H1 (cell line): ENCODE measurements at regions not wholly inside any gene's neighbourhood (a gene's known extent, or its start where the extent isn't known, plus 50 kb on each side); places are given as distances from the start of the nearest gene placed in this dataset.
A peak's percentile ranks its signal among the peaks of the same experiment; 100 is the strongest.

ENCODE experiments used
- CTCF ChIA-PET: fragments of 300-600 bp; sonication (Branson Sonifier 250); formaldehyde crosslinking; loops from one replicate; lab custom pipeline; 2021; ENCODE audit not compliant: partially characterized antibody; lab: Charles Lee
- POLR2A ChIA-PET: fragments of 300-600 bp; sonication (Branson Sonifier 250); formaldehyde crosslinking; loops from one replicate; lab custom pipeline; 2021; ENCODE audit warnings: inconsistent platforms; ENCODE audit not compliant: partially characterized antibody; lab: Charles Lee
- DNase-seq, 2 experiments: peaks; one replicate each; pipeline versions ENCODE4 v3.0.0 to v3.0.0-alpha.2; 2010 to 2022; ENCODE audit warnings: low spot score in 2 of 2, low read depth in 1 of 2, mixed read lengths in 1 of 2
- FAIRE-seq: peaks from 2 replicates; lab custom pipeline; 2011; peaks lifted over from hg19 to GRCh38; lab: Jason Lieb, UNC
- H2AFZ ChIP-seq: 2 replicates; pipeline ENCODE4 v1.8.1; 2012; ENCODE audit warnings: low read length, inconsistent platforms
- H2AK5ac ChIP-seq: 2 replicates; pipeline ENCODE4 v1.6.1; 2013; ENCODE audit warnings: low read depth, low read length
- H2BK120ac ChIP-seq: replicated peaks from 2 replicates; pipeline ENCODE3; 2013; ENCODE audit warnings: low read depth, low read length, inconsistent platforms
- H2BK12ac ChIP-seq: 2 replicates; pipeline ENCODE4 v1.6.1; 2013; ENCODE audit warnings: low read depth, low read length
- H2BK15ac ChIP-seq: 2 replicates; pipeline ENCODE4 v1.6.1; 2013; ENCODE audit warnings: low read length
- H2BK20ac ChIP-seq: 2 replicates; pipeline ENCODE4 v1.6.1; 2013; ENCODE audit warnings: low read length
- H2BK5ac ChIP-seq: 2 replicates; pipeline ENCODE4 v1.6.1; 2013; ENCODE audit warnings: low read depth, low read length
- H3K14ac ChIP-seq: 2 replicates; pipeline ENCODE4 v1.6.1; 2013; ENCODE audit warnings: inconsistent platforms; ENCODE audit not compliant: insufficient read length
- H3K18ac ChIP-seq: 2 replicates; pipeline ENCODE4 v1.6.1; 2013; ENCODE audit warnings: low read length; ENCODE audit errors: extremely low read depth
- H3K23ac ChIP-seq: 2 replicates; pipeline ENCODE4 v1.6.1; 2013; ENCODE audit warnings: inconsistent platforms; ENCODE audit not compliant: insufficient read length
- H3K23me2 ChIP-seq: 2 replicates; pipeline ENCODE4 v1.6.1; 2013; ENCODE audit warnings: low read depth, low read length
- H3K27ac ChIP-seq: 2 replicates; pipeline ENCODE4 v1.6.1; 2011; ENCODE audit warnings: low read depth, low read length, inconsistent platforms
- H3K27me3 ChIP-seq, 4 experiments: replicated peaks in 1 of 4; 1 replicate in 1 of 4; 2 replicates in 3 of 4; pipeline versions ENCODE4 v1.6.1 to v1.8.1; 2011 to 2013; ENCODE audit warnings: low read length in 3 of 4, mild to moderate bottlenecking in 3 of 4, inconsistent platforms in 2 of 4, mixed read lengths in 2 of 4, moderate library complexity in 1 of 4; ENCODE audit not compliant: control insufficient read depth in 3 of 4, insufficient read depth in 3 of 4; ENCODE audit errors: extremely low read depth in 1 of 4
- H3K36me3 ChIP-seq, 4 experiments: 2 replicates each; pipeline versions ENCODE4 v1.6.1 to v1.8.1; 2011 to 2013; ENCODE audit warnings: mild to moderate bottlenecking in 4 of 4, low read length in 3 of 4, moderate library complexity in 2 of 4, control low read depth in 1 of 4, inconsistent platforms in 1 of 4; ENCODE audit not compliant: insufficient read depth in 4 of 4, control insufficient read depth in 2 of 4
- H3K4ac ChIP-seq: replicated peaks from 2 replicates; pipeline ENCODE3; 2013; ENCODE audit warnings: low read length, low read depth, mixed read lengths, inconsistent platforms; ENCODE audit not compliant: insufficient read length
- H3K4me1 ChIP-seq, 4 experiments: replicated peaks in 1 of 4; 1 replicate in 1 of 4; 2 replicates in 3 of 4; pipeline versions ENCODE4 v1.6.1 to v1.8.1; 2011 to 2013; ENCODE audit warnings: low read length in 3 of 4, inconsistent platforms in 2 of 4, mixed read lengths in 1 of 4; ENCODE audit not compliant: insufficient read depth in 4 of 4, control insufficient read depth in 3 of 4
- H3K4me2 ChIP-seq, 2 experiments: 2 replicates each; pipeline versions ENCODE4 v1.6.1 to v1.8.1; 2011 to 2013; ENCODE audit warnings: low read depth in 2 of 2, low read length in 2 of 2, control low read depth in 1 of 2, inconsistent platforms in 1 of 2, mild to moderate bottlenecking in 1 of 2; ENCODE audit not compliant: insufficient read depth in 1 of 2
- H3K4me3 ChIP-seq, 4 experiments: fragments of 200-600, 300-600 bp in 1 of 4; sonication (generic), shearing (Covaris generic), sonication (Bioruptor Twin) in 1 of 4; 2 replicates each; pipeline versions ENCODE4 v1.5.1 to v1.8.1; 2011 to 2016; ENCODE audit warnings: low read length in 4 of 4, low read depth in 3 of 4, control low read depth in 2 of 4, inconsistent platforms in 2 of 4, mild to moderate bottlenecking in 2 of 4, mixed read lengths in 1 of 4, moderate library complexity in 1 of 4; ENCODE audit not compliant: insufficient read depth in 2 of 4; ENCODE audit errors: extremely low read depth in 1 of 4
- H3K56ac ChIP-seq: replicated peaks from 2 replicates; pipeline ENCODE3; 2013; ENCODE audit warnings: low read depth, mild to moderate bottlenecking, mixed read lengths, low read length, inconsistent platforms; ENCODE audit not compliant: insufficient read length
- H3K79me1 ChIP-seq: 2 replicates; pipeline ENCODE4 v1.6.1; 2013; ENCODE audit warnings: low read depth, low read length, control low read depth
- H3K79me2 ChIP-seq, 2 experiments: 2 replicates each; pipeline versions ENCODE4 v1.6.1 to v1.8.1; 2012 to 2013; ENCODE audit warnings: low read length in 2 of 2, mild to moderate bottlenecking in 2 of 2, inconsistent platforms in 1 of 2; ENCODE audit not compliant: insufficient read depth in 2 of 2, control insufficient read depth in 1 of 2
- H3K9ac ChIP-seq, 4 experiments: replicated peaks in 1 of 4; 1 replicate in 1 of 4; 2 replicates in 3 of 4; pipeline versions ENCODE4 v1.6.1 to v1.8.1; 2011 to 2013; ENCODE audit warnings: low read depth in 3 of 4, low read length in 3 of 4, control low read depth in 2 of 4, mild to moderate bottlenecking in 2 of 4, moderate library complexity in 2 of 4, inconsistent platforms in 1 of 4; ENCODE audit errors: extremely low read depth in 1 of 4
- H3K9me3 ChIP-seq, 2 experiments: 2 replicates each; pipeline versions ENCODE4 v1.6.1 to v1.8.1; 2012 to 2013; ENCODE audit warnings: mild to moderate bottlenecking in 2 of 2, moderate library complexity in 2 of 2, control low read depth in 1 of 2, inconsistent platforms in 1 of 2, low read depth in 1 of 2, low read length in 1 of 2, mixed read lengths in 1 of 2; ENCODE audit not compliant: insufficient read depth in 2 of 2
- H4K20me1 ChIP-seq, 2 experiments: replicated peaks in 1 of 2; 2 replicates each; pipeline versions ENCODE3 to v1.8.1; 2011 to 2013; ENCODE audit warnings: inconsistent platforms in 2 of 2, low read length in 2 of 2, mild to moderate bottlenecking in 1 of 2; ENCODE audit not compliant: insufficient read depth in 2 of 2, control insufficient read depth in 1 of 2
- H4K5ac ChIP-seq: 2 replicates; pipeline ENCODE4 v1.6.1; 2013; ENCODE audit warnings: low read length, low read depth, mixed read lengths, inconsistent platforms; ENCODE audit not compliant: insufficient read length
- H4K8ac ChIP-seq: 2 replicates; pipeline ENCODE4 v1.8.0; 2013; ENCODE audit warnings: mild to moderate bottlenecking, moderate library complexity, low read length, inconsistent platforms; ENCODE audit not compliant: insufficient read depth; ENCODE audit errors: extremely low read depth
- H4K91ac ChIP-seq: replicated peaks from 2 replicates; pipeline ENCODE3; 2013; ENCODE audit warnings: low read length, mixed read lengths, inconsistent platforms; ENCODE audit not compliant: insufficient read length
- BCL11A ChIP-seq, 2 experiments: IDR thresholded peaks; one replicate each; pipeline ENCODE4 v1.6.1; 2011; ENCODE audit warnings: low read depth in 2 of 2, low read length in 2 of 2, mild to moderate bottlenecking in 2 of 2
- CBX5 ChIP-seq: fragments of 300-800, 300-1000 bp; sonication (generic); IDR thresholded peaks from 2 replicates; pipeline ENCODE4 v1.7.1; 2016; ENCODE audit warnings: antibody characterized with exemption, low read length, low read depth
- CREB1 ChIP-seq: IDR thresholded peaks from 2 replicates; pipeline ENCODE4 v1.6.1; 2012; ENCODE audit warnings: inconsistent platforms
- CTBP2 ChIP-seq: IDR thresholded peaks from 2 replicates; pipeline ENCODE4 v1.7.0; 2011; ENCODE audit warnings: borderline replicate concordance, mild to moderate bottlenecking, moderate library complexity, mixed read lengths, low read length; ENCODE audit not compliant: insufficient read depth, insufficient read length
- JUND ChIP-seq: IDR thresholded peaks from 2 replicates; pipeline ENCODE4 v1.6.1; 2011; ENCODE audit warnings: mild to moderate bottlenecking, improper control_type of control experiment, low read length
- KDM1A ChIP-seq: fragments of 200-600, 300-600 bp; sonication (generic); IDR thresholded peaks from 2 replicates; pipeline ENCODE4 v1.7.1; 2016; ENCODE audit warnings: mild to moderate bottlenecking, low read length, borderline replicate concordance
- KDM4A ChIP-seq: IDR thresholded peaks from one replicate; pipeline ENCODE4 v1.7.1; 2012; ENCODE audit warnings: low read depth, mild to moderate bottlenecking, moderate library complexity, low read length, inconsistent platforms; ENCODE audit not compliant: severe bottlenecking
- PHF8 ChIP-seq: fragments of 200-600 bp; sonication (generic); conservative IDR thresholded peaks from 2 replicates; pipeline ENCODE4 v1.7.1; 2012; ENCODE audit warnings: low read depth, mild to moderate bottlenecking, inconsistent platforms, low read length, moderate library complexity
- SRF ChIP-seq: IDR thresholded peaks from 2 replicates; pipeline ENCODE4 v1.6.1; 2011; ENCODE audit warnings: mild to moderate bottlenecking, low read depth, low read length, moderate library complexity
- WGBS, 2 experiments: shearing (Covaris generic) in 1 of 2; methylation state at CpG; one replicate each; pipeline versions ENCODE4 v1.1.6 to v1.1.7; 2013 to 2015; ENCODE audit warnings: low lambda C conversion rate in 2 of 2, mixed read lengths in 2 of 2, inconsistent platforms in 1 of 2, low coverage in 1 of 2, missing lambda C conversion rate in 1 of 2; ENCODE audit not compliant: insufficient replicate concordance in 2 of 2, insufficient coverage in 1 of 2, insufficient read length in 1 of 2; ENCODE audit errors: extremely low coverage in 1 of 2, missing lambda C conversion rate in 1 of 2; 5-methylcytosine and 5-hydroxymethylcytosine counted together
- TF ChIP-seq, protein P1 (sequence below): IDR thresholded peaks from 2 replicates; pipeline ENCODE4 v1.6.1; 2012; ENCODE audit warnings: inconsistent platforms

DNA sequence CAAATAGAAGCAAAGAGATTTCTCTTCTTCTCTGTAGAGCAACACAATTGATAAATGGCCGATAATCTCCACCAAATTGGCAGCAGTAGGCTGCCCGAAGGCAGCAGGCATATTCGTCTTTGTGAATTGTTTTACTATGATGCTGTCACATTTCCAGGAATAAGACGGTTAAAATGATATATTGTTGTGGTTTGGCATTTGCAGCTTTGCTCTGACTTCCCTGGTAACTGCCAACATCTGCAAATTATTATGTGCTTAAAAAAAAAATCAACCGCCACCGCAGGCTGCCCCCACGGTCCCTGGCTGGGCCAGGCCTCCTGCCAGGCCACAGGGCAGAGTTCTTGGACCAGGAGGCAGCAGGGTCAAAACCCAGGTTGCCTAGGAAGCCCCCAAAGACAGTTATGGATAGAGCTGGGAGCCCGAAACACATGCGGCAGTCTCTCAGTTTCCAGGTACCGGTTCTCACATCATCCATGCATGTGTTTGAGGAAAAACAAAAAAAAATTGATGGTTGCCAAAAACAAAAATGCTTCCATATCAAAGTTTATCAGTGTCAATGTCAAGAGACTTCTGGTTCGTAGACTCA is 179.3 kb downstream of the ETS2 start:
- FAIRE-seq, result no peak
- Histone ChIP-seq H3K4me3 (no peak overlapping the region), H2AFZ (no peak overlapping the region), H3K14ac (no peak overlapping the region), H2BK12ac (peak overlapping the region; percentile 53), H3K9ac (no peak overlapping the region), H4K91ac (no peak overlapping the region), H2BK15ac (no peak overlapping the region), H3K79me2 (no peaks in the 10 kb centered on the region), H3K23ac (no peak overlapping the region), H4K8ac (no peak overlapping the region), H3K23me2 (no peaks in the 10 kb centered on the region), H2AK5ac (no peak overlapping the region), H4K20me1 (no peaks in the 10 kb centered on the region), H3K9me3 (no peaks in the 10 kb centered on the region), H4K5ac (no peak overlapping the region), H3K56ac (no peak overlapping the region), H3K36me3 (no peaks in the 10 kb centered on the region), H3K4me2 (no peak overlapping the region), H2BK120ac (no peak overlapping the region), H3K79me1 (no peaks in the 10 kb centered on the region), H3K27ac (no peak overlapping the region), H2BK5ac (no peak overlapping the region), H3K18ac (no peak overlapping the region), H3K4ac (no peak overlapping the region), H3K27me3 (no peaks in the 10 kb centered on the region), H2BK20ac (no peak overlapping the region), H3K4me1 (peaks cover 17 to 41% (median 36%) of the 10 kb centered on the region in 4 experiments)
- POLR2A ChIA-PET, result no interaction called here
- no peak for DNase-seq
- 92% methylated on average over 11 of the region's 11 CpGs; no CpG with 5 or more reads in 1 of the 2 experiments for WGBS, 2 experiments
- TF ChIP-seq, protein P1, sequence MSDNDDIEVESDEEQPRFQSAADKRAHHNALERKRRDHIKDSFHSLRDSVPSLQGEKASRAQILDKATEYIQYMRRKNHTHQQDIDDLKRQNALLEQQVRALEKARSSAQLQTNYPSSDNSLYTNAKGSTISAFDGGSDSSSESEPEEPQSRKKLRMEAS, result no peak
- TF ChIP-seq SRF, result no peak
- no peak for TF ChIP-seq KDM4A
- TF ChIP-seq KDM1A, result no peak
- no peak for TF ChIP-seq CBX5
- TF ChIP-seq PHF8, result no peak
- no peak for TF ChIP-seq JUND
- TF ChIP-seq CTBP2, result no peak
- no peak for TF ChIP-seq BCL11A (IDR thresholded peaks at IDR 0.05; ENCODE audit: low read depth in 2 of 2, low read length in 2 of 2)
- TF ChIP-seq CREB1, result no peak
- CTCF ChIA-PET, result interaction anchor here (0.8 to 1.1 kb wide), 2 partner anchors 19 kb away, joined by 3 read pairs; no protein-coding TSS in a partner anchor
